IPS DF 4.7 (cell line): ENCODE measurements at regions not wholly inside any gene's neighbourhood (a gene's known extent, or its start where the extent isn't known, plus 50 kb on each side); places are given as distances from the start of the nearest gene placed in this dataset.

ENCODE experiments used
- DNase-seq: peaks from one replicate; pipeline ENCODE4 v3.0.0-alpha.2; 2013; ENCODE audit warnings: low spot score; ENCODE audit errors: extremely low read depth

DNA sequence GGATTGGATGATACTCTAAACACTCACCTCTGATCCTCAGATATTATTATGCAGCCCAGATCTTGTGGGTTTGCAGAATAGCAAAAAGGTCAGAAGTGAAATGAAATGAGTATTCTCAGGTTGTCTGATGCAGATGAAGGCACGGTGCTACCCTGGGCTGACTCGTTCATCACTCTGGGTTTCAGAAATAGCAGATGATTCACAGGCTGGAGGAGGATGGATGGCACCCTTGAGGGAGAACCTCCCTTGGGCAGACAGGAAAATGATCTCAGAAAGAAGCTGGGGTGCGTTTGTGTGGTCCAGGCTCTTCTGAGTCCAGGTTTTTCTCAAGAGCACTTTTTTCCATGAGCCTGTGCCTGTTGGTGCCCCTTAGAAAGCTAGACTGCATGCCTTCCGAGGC is 515.8 kb upstream of the MKI67 start:
- DNase-seq = no peak

DNA sequence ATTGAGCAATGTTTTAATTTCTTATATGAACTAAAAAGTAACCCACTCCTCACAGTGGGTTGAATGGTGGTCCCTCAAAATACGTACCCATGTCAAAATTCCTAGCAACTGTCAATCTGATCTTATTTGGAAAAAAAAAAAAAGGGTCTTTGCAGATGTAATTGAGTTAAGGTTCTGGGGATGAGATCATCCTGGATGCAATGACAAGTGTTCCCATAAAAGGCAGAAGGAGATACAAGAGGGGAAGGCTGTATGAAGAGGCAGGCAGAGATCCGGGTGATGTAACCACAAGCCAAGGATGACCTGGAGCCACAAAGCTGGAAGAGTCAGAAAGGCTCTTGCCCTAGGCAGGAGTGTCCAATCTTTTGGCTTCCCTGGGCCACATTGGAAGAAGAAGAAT is 516.3 kb upstream of the MKI67 start:
- no peak for DNase-seq

DNA sequence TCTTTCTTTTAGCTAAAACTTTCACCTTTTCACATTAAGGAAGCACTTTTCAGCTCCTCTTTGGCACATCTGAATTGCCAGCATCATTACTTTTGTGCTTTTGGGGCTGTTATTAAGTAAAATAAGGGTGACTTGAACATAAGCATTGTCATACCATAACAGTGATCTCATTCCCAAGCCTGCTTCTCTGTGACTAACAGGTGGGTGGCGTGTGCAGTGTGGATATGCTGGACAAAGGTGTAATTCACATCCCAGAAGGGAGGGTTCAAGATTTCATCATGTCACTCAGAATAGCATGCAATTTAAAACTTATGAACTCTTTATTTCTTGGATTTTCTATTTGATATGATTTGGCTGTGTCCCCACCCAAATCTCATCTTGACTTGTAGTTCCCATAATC is 517.4 kb upstream of the MKI67 start:
- DNase-seq = no peak

DNA sequence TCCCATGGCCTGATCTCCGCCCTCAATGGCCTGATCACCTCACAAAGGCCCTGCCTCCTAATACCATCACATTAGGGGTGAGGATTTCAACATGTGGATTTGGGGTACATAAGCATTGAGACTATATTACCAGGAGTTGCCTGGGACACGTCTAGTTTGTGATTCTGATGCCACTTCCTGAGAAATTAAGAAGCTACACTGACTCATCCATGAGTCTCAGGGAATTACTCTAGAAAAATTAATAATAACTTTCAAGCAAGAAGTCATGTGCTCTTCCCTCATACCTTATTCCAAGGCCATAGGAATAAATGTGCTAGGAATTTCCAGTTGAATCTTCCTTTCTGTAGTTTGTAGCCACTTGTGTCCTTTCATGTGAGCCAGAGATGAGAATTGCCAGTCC is 519.3 kb upstream of the MKI67 start:
- no peak for DNase-seq

DNA sequence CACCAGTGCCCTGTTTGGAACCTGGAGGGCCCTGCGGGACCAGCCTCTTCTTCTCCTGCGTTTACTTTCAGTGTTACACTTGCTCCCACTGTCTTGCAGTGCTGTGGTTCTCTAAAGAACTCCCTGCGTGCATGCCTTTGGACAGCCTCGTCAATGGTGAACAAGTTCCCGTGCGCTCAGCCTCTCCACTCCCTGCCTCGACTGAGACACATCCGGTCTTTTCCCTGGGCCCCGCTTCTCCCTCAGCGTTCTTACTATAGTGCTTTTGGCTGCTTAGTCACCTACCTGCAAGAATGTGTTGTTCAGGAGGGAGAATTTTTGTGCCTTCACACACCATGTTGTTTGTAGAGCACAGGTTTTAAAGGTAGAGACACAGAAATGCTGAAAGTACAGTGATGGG is 520.7 kb upstream of the MKI67 start:
- DNase-seq = no peak

DNA sequence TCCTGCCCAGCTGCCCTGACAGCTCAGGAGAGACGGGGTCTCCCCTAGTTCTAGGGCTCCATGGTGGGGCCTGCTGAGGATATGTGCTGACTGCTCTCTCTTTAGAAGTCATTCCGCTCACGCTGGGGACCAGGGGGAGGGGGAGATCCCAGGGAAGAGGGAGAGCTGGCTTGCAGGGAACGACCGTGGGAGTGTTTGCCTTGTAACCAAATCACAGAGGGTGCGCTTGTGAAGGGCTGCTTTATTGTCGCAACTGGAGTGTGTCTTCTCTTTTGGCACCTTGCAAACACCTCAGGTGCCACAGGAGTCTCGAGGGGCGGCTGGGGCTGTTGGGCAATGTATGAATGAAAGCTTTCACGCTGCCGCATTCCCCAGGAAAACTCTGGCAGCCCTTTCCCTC is 531.3 kb upstream of the MKI67 start:
- no peak for DNase-seq

DNA sequence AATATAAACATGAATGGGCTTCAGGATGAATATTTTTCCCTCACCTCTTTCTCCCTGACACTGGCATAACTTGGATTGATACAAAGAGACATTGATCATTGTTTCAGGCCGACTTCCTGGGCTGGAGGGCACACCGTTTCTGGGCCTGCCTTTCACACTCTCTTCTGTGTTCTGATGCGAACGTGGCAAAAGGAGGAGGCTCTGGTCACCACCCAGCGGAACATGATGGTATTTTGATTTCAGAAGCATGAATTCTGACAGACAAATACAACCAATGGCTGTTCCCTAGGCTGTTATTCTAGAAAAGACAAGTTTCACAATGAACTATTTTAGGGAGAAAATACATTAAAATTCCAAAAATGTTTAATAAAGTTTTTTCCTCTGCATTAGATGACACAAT is 534.5 kb upstream of the MKI67 start:
- no peak for DNase-seq

DNA sequence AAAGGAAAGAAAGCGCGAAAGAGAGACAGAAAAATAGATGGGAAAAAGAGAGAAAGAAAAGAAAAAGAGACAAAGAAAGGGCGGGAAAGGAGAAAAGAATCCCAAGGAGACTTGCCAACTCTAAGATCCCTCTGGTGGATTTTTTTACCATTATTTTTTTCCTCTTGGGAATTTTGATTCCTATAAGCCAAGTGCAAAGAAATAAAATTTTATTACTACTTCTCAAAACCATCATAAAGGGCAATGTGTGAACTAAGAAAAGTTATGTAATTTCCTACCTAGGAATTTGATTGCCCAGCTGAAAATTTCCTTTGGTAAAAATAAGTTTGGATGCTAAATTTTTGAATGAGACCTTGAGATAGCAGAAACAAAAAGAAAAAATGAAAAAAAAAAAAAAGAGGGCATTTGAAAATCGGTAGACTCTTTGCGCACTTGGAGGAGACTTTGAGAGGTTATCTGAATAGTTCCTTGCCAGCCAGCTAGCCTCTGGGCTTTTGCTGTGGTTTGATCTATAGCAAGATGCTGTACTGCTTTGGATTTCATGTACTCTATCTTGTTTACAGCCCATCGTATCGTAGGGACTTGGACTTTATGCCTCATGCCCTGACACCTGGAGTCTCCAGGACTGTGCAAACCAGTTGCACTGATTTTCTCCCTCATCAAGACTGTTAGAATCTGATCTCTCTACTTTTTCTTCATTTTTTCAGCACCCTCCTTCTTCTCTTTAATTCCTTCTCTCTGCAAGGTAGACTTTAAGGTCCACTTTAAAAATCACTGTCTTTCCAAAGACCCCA is 535.4 kb upstream of the MKI67 start:
- DNase-seq = no peak

DNA sequence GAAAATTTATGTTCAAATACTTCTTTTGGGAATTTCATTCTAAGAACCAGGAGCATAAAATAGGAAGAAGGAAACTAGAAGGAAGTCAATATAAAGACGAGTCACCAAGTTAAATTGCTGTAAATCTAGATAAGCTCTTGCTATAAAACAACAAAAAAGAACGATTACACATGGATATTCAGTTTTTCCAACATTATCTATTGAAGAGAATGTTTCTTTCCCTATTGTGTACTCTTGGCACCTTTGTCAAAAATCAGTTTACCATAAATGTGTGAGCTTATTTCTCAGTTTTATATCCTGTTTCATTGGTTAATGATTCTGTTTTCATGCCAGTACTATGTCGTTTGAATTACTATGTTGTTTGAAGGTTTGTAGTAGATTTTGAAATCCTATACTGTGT is 536.3 kb upstream of the MKI67 start:
- DNase-seq = no peak

DNA sequence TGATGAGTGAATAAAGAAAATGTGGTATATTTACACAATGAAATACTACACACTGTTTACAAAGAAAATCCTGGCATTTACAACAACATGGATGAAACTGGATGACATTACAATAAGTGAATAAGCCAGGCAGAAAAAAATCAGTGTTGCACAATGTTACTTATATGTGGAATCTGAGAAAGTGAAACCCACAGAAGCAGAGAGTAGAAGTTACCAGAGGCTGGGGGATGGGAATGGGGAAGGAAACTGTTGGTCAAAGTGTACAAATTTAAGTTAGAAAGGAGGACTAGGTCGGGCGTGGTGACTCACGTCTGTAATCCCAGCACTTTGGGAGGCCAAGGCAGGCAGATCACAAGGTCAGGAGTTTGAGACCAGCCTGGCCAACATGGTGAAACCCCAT is 538.5 kb upstream of the MKI67 start:
- DNase-seq = no peak

DNA sequence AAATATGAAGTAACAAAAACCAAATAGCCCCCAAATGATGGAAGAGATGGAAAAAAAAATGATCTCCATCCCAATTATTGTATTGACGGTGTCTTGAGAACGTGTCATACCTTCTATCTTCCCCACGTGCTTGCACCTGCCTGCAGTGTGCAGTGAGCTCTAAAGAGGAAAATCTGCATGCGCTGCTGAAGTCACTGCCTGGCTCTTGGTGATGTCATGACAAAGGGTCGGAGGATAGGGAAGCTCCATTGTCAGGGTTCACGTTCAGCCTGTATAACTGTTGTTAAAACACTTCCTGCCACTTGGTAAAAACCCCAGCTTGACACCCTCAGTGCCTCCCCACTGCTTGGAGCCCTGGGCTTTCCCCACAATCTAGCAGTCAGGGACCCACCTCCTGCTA is 549.2 kb upstream of the MKI67 start:
- no peak for DNase-seq

DNA sequence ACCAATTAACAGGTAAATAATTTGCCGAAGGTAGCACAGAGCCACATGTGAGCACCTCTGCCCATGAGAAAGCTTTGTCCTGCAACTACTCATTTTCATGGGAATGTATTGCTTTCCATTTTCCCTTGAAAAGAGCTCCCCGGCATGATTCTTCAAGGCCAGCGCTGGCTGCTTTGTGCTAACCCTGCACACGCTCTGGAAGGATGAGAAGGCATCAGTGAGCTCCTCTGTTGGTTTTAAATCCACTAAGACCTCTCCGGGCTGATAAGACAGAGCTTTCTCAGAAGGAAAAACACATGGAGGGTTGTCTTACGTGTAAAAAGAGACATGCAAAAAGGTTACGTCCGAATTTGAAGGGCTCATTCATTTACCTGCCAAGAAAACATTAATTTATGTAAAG is 553.9 kb upstream of the MKI67 start:
- no peak for DNase-seq

DNA sequence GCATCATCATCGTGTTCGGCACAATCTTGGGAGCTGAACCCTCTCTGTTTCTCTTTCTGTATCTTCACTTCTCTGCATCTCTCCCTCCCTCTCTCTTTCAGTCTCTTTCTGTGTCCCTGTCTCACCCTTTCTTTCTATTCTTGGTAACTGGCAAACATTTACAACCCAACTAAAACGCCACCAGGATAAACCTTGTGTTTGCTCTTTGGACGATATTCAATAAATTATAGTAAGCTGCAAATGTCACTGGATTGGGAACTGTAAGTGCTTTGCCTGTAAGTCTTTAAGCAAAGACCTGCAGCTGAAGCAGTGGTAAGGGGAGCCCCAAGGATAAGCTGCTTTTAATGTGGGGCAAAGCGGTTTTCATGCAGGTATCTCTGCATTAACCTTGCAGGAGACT is 558.0 kb upstream of the MKI67 start:
- DNase-seq = no peak

DNA sequence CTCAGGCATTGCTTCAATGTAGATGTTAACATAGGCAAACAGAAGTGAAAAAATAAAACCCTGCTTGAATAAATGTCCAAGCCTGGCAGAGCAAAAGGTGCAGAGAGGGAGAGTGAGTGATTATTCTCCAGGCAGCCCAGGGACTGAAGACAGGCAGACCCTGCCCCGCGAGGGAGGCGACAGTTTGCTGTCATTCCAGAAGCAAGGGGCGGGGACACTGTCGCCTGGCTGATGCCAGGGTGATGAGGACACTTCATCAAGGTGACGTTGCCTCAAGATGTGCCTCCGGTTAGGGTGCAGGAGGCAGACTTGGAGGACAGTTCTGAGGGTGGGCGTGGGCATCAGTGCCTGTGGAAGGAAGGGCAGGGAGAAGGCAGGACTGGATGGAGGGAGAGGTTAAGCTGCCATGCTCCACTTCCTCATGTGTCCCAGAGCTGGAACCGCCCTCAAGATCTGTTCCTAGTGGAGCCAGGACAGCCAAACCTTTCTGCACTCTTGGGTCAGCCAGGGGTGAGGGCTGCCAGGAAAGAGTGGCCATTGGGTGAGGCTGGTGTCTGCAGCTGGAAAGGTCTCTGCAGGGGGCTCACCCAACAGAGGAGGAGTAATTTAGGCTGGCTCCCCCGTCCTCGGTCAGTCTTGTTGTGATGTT is 560.5 kb upstream of the MKI67 start:
- no peak for DNase-seq

DNA sequence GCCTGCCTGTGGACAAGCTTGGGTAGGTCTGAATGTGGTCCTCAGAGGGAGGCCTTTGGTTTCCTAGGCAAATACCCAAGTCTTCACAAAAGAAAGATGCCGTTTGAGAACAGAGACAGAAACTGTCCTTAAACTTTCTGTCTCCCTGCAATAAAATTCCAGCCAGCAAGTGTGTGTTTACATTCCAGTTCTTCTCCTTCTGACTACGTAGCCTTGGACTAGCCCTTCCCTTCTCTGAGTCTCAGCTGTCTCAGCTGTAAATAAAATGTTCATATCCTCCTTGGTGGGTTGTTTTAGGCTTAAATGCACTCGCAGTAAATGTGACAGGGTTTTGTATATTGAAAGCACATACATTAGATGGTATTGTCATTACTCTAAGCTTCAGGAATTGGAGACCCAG is 561.2 kb upstream of the MKI67 start:
- no peak for DNase-seq

DNA sequence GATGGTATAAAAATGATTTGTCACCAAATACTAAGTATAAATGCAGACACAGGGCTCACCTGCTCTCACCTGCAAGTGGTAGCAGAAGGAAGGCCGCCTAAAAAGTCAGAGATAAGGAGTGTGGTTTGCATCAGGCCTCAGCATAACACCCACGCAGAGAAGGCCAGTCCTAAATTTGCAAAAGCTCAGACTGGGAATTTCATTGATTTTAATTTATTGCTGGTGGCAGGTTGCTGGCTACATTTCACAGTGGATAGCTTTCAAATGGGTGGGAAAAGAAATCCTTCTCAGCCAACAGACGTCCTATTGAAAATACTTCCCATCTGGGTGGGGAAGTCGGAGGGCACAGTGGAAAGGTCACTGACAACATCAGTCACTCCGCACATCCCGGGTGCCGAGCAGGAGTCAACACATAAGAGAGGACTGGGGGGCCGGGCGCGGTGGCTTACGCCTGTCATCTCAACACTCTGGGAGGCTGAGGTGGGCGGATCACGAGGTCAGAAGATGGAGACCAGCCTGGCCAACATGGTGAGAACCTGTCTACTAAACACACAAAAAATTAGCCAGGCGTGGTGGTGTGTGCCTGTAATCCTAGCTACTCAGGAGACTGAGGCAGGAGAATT is 561.8 kb upstream of the MKI67 start:
- no peak for DNase-seq

DNA sequence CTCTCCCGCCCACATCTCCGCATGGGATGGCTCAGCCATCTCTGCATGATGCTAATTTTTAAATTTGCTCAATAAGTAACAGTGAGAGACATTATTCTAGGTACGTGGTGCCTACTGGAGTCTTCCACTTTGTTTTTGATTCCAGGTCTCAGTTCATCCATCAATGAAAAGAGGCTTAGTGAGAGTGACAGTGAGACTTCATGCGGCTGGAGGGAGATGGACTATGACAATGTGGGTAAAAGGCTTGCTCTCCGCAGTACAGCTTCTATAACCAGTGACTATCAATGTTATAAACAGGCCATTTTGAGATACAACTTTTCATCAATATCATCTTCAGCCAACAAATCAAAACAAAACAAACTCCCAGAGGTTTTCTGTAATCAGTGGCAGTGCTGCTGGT is 563.4 kb upstream of the MKI67 start:
- DNase-seq = no peak

DNA sequence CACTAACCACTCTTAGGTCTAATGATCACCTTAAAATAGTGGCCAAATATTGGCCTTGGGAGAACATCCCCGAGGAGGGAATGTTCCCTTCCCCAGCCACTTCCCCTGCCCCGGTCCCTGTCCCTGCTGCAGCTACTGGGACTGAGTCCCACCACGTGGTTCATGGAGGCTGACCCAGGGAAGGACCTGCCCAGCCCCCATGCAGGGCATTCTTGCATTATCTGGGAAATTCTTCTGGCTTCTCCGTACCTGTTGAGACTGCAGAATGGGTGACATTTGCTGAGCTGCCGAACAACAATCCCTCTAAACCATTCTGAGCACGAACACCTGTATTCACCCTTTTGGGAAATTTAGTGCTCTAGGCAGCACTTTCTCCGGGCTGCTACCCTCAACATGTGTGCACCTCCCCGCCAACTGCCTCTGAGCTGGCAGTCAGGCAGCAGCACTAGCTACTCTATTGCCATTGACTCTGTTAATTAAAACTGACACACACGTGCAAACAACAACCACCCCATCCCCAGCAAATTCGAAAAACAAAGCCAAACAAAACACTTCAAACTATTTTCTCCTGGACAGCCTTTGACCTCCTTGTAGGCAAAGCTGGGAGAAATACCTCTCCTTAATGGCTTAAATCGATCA is 567.4 kb upstream of the MKI67 start:
- no peak for DNase-seq

DNA sequence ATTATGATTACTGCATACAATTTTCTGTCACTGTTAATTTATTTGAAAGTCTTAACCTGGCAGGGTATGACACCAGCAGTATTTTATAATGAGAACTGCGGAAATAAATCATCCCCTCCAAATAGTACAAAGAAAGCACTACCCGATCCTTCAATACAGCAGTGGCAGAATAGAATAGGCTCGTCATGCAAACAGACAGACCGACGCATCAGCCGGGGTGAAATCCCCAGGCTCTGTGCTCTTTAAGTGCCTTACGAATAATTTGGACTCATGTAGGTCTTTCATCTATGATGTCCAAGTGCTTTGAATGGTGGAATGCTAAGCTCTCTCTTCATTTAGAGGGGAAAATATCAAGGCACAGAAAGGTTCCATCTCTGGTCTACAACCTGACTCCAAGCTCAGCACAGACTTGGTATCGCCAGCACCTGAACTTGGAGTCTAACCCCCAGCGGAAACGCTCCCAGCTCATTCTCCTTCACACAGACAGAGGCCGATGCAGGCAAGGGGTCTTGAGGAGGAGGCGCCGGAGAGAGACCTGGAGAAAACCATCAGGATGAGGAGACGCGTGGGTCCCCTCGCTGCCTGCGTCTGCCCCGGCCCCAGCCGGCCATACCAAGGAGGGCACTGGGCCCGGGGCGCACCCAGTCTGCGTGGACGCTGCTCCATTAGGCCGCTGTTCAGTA is 568.1 kb upstream of the MKI67 start:
- DNase-seq = no peak

DNA sequence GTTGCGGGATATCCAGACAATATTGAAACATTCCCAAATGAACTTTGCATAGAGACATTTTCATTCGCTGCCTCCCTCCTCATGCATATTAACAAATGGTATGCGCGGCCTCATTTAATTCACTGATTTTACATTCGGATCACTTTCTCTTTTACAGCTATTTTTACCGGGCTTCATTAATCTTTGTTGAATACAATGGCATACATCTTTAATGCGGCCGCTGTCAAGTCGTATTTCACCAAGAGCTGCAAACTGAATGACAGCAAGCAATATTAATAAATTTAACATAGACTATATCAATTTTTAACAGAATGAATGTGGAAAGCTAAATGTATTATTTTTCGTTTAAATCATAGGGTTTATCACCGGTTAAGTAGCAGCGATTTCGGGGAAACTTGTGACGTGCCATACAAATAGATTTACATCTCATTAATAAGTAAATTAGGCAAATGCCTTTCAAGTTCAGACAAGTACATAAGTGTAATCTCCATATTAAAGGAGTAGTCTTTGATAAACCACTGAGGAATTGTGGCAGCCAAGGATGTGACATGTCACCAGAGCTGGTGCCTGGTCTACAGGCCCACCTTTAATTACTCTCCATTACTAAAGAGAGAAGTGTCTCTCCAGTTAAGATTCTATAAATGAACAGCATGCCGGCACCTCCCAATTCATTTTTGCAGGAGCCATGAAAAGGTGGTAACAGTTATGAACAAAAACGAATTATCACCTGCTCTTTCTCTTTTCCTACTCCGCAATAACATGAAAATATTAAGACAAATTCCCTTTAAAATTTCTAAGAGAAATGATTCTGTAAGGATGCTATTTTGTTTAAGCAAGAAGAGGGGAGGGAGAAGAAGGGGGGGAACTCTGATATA is 568.9 kb upstream of the MKI67 start:
- no peak for DNase-seq

DNA sequence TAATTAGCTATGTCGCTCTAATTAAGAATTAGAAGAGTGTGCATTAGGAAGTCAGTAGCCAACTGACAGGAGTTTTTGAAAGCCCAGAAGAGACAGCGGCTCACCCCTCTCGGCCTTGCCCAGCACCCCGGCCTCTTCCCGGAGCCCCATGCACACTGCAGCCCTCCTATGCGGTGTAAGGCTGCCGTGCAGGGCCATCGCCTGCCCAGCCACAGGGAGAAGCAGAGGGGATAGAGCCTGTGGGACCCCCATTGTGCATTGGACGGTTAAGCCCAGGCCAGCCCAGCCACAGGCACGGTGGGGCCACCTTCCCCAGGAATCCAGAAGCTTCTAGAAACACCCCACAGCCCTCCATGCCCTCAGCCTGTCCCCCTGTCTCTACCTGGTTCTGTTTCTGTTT is 569.7 kb upstream of the MKI67 start:
- DNase-seq = no peak
